Ramos (cell line): ENCODE measurements at regions not wholly inside any gene's neighbourhood (a gene's known extent, or its start where the extent isn't known, plus 50 kb on each side); places are given as distances from the start of the nearest gene placed in this dataset.
"Not testable (repeated sequence)": the region's sequence is repeated elsewhere in the genome, so short reads cannot be mapped to it uniquely, and the experiment has no call there.

ENCODE experiments used
- in situ Hi-C: fragments of 300-500 bp; cut with MboI; formaldehyde crosslinking; loops from one replicate; pipeline ENCODE4 v1.14.3; 2022; ENCODE audit warnings: low sequenced_read_pairs; ENCODE audit not compliant: unreplicated experiment

DNA sequence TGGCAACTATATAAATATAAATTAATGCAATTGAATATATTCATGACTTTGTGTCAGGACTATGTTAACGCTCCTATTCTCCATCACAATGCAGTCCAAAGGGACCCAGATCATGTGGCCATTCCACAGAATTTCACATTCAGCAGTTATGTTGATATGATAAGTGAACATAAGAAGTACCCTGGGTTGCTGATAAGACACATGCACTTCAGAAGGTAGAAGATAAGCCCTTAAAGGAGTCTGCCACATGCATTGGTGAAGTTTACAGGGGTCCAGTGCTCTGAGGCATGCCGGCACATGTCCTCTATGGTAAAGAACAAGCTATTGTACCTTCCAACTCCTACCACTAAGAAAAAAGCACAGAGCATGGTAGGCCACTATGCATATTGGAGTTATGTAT lies 76.4 kb downstream of the PHAX start:
- in situ Hi-C loops: loop anchor here (10.0 kb wide), 1 partner anchor 128 kb away; no protein-coding TSS in a partner anchor

GRCh38 chr5:126680191-126680817 lies 79.6 kb downstream of the PHAX start:
- in situ Hi-C loops: no loop called here

DNA sequence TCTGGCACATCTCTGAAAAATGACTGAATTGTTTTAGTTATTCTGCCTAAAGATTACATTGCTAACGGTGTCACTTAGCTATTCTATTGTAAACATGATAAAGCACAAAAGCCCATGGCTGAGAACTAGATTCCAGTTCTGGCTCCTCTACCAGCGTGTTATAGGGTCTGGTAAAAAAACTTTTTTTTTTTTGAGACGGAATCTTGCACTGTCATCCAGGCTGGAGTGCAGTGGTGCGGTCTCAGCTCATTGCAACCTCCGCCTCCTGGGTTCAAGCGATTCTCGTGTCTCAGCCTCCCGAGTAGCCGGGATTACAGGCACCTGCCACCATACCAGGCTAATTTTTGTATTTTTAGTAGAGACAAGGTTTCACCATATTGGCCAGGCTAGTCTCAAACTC lies 80.6 kb downstream of the PHAX start:
- in situ Hi-C loops: not testable (repeated sequence)

- in situ Hi-C loops: no loop called here
Observed at GRCh38 chr5:126681970-126682369, 81.2 kb downstream of the PHAX start.

DNA sequence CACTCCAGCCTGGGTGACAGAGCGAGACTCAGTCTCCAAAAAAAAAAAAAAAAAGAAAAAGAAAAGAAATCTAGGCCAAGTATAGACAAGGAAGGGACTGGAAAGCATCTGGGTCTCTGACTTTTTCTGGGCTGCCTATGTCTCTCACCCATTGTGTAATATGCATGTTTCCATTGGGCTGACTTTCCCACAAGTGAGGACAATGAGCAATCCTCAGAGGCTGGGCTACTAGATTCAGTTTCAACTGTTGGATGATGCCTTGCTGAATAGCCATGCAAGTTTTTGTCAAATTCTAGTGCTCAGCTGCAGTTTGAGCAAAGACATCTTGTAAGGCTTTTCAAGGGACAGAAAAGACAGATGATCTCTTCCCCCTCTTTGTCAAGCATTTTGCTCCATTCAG lies 82.1 kb downstream of the PHAX start:
- in situ Hi-C loops: no loop called here

DNA sequence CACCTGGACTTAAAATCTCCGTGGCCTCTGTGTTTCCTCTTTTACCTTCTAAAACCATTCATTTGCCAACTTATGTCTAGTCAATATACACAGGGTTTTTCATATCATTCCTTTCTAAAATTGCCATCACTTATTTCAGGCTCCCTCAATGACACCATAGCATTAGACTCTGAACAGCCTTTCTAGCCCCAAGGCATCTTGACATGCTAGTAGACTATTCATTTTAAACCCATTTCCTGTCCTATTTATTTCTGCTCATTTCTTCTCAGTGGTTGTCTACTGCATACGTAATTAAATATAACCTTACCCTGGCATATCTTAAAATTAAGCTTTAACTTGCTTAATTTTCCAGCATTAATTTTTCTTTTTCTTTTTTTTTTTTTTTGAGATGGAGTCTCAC lies 83.2 kb downstream of the PHAX start:
- in situ Hi-C loops: no loop called here

- in situ Hi-C loops: not testable (repeated sequence)
Observed at GRCh38 chr5:126684656-126685442, 84.1 kb downstream of the PHAX start.

DNA sequence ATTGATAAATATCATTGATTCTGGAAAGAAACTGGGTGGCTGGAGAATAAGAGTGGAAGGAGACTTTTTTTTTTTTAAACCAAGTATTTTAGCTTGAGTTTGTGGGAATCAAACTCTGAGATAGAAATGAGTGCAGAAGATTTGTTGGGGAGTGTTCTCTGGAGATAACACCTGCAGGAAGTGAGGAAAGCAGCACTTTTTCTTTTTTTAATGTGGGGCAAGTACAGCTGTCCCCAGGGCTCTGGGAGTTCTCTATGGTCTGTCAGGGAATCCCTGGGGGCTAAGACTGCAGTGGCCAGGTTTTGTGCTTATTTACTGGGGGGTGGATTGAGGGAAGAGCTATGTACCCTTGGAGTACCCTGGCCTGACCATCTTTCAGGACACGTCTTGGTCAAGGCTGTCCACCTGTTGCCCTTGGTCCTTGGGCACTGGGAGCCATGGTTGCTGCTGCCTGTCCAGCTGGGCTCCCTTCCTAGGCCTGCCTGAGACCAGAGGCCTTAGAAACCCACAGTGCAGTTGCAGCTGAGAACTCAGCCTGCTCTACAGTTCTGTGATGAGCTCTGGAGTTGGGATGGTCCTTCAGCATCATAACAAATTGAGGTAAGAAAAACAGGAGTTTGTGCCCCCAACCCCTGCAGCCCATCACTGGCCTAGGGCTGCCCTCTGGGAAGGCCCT lies 85.8 kb downstream of the PHAX start:
- in situ Hi-C loops: no loop called here

- in situ Hi-C loops: no loop called here
Observed at GRCh38 chr5:126692971-126693370, 84.0 kb upstream of the LMNB1 start.

GRCh38 chr5:126693806-126694205 lies 83.1 kb upstream of the LMNB1 start:
- in situ Hi-C loops: no loop called here

DNA sequence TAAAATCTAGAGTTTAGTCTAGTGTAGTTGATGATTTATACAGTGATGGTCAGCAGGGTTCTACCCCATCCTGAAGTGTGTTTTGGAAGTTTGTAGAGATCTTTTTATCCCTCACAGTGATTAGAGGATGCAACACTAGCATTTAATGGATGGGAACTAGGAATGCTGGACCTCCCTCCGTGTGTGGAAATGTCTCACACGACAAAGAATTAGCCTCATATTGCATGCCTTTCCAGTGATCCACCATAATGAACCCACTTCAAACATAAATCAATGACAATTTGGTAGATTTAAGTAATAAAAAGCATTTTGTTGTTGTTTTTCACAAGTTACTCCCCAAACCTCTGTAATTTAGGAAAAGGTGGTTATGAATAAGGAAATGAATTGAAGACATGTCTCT lies 82.5 kb upstream of the LMNB1 start:
- in situ Hi-C loops: no loop called here

GRCh38 chr5:126695091-126695490 lies 81.8 kb upstream of the LMNB1 start:
- in situ Hi-C loops: no loop called here

- in situ Hi-C loops: no loop called here
Observed at GRCh38 chr5:126707080-126707479, 69.9 kb upstream of the LMNB1 start.

DNA sequence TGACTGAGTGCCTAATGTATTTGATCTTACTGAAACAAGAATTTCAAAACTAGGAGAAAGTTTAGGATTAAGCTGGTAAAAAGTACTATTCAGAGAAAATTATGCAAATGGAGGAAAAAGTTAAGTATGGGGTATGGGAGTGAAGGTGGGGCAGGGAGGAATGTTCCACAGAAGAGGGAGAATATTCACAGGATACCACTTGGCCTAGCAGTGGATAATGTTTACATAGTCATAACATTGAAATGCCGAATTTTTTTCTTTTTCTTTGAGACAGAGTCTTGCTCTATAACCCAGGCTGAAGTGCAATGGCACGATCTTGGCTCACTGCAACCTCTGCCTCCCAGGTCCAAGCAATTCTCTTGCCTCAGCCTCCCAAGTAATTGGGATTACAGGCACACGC lies 61.2 kb upstream of the LMNB1 start:
- in situ Hi-C loops: no loop called here

DNA sequence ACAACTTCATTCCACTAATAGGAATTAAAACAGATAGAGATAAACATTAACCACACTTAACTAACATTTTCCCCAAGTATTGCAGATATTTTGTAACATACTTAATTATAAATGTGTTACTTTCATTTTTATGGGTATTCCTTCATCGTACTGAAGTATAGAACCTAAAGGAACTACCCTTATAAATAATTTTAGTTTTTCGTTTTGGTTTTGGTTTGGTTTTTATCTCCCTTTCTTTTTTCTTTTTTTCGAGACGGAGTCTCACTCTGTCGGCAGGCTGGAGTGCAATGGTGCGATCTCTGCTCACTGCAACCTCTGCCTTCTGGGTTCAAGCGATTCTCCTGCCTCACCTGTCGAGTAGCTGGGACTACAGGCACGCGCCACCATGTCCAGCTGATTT lies 60.1 kb upstream of the LMNB1 start:
- in situ Hi-C loops: no loop called here

DNA sequence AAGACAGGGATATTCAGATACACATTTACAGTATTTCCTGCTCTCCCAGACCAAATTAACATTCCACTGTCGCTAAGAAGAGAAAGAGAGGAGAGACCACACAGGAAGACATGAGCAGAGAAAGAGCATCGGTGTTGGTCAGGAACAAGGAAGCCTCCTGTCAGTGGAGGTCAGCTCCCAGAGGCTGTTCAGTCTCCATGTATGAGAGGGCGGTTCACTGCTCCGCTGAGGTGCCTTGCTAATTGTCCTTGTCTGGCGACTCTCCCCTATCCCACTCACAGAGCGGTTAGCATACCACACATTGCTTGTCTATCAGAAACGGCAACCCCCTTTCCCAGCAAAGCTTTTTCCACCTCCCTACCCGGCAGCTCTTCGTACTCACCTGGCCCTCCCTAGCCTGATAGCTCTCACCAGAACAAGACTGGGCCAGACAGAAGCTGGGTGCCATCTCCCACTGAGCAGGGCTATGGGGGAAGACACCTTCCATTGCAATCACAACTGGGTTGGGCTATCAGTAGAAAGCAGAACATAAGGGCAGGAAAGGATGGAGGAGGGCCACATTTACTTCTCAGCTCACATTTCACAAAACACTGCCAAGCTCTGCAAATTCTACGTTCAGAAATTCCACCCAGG lies 58.6 kb upstream of the LMNB1 start:
- in situ Hi-C loops: no loop called here

- in situ Hi-C loops: no loop called here
Observed at GRCh38 chr5:126720369-126720768, 56.6 kb upstream of the LMNB1 start.

DNA sequence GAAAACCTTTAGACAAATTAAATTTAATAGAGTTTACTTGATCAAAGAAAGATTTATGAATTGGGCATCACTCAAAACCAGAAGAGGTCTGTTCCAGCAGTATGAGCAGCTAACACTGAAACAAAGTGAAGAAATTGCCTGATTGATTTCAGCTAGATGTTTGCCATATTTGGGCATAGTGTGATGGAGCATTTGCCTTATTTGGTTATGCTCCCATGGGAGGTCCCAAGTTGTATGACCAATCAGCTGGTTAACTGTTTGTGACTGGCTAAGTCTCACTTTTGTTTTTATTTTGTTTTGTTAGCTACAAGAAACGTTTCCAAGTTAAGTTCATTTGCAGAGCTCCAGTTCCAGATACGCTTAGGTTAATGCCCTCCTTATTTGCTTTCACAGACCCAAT lies 53.3 kb upstream of the LMNB1 start:
- in situ Hi-C loops: no loop called here
